AG04450 (cell line): ENCODE measurements at regions not wholly inside any gene's neighbourhood (a gene's known extent, or its start where the extent isn't known, plus 50 kb on each side); places are given as distances from the start of the nearest gene placed in this dataset.
"Not testable (repeated sequence)": the region's sequence is repeated elsewhere in the genome, so short reads cannot be mapped to it uniquely, and the experiment has no call there.

ENCODE experiments used
- CTCF ChIA-PET: fragments of 300-600, 350-600 bp; formaldehyde crosslinking; extraction: SDS; loops from one replicate; lab custom pipeline; 2022; ENCODE audit warnings: antibody characterized with exemption, inconsistent platforms; lab: Charles Lee
- POLR2A ChIA-PET: fragments of 350-600 bp; formaldehyde crosslinking; extraction: SDS; loops from one replicate; lab custom pipeline; 2021; ENCODE audit warnings: antibody characterized with exemption, inconsistent platforms; lab: Yijun Ruan, JAX
- DNase-seq: peaks from one replicate; pipeline ENCODE4 v3.0.0-alpha.2; 2011; ENCODE audit warnings: low read depth, low spot score
- H3K27ac ChIP-seq: one replicate; pipeline ENCODE4 v1.5.1; 2012; ENCODE audit warnings: low read depth, low read length, control low read depth
- H3K27me3 ChIP-seq: one replicate; pipeline ENCODE4 v1.6.0; 2012; ENCODE audit warnings: low read length; ENCODE audit not compliant: control insufficient read depth, insufficient read depth
- H3K4me3 ChIP-seq: 2 replicates; pipeline ENCODE4 v1.5.1; 2011; ENCODE audit warnings: mild to moderate bottlenecking, low read depth, low read length, control low read depth
- H3K9me3 ChIP-seq: 2 replicates; pipeline ENCODE4 v1.5.1; 2012; ENCODE audit warnings: low read length; ENCODE audit not compliant: control insufficient read depth, insufficient read depth
- TF ChIP-seq, protein P1 (sequence below): IDR thresholded peaks from 2 replicates; pipeline ENCODE4 v1.5.1; 2011; ENCODE audit warnings: low read depth, low read length, control low read depth, inconsistent platforms

- peaks cover 56% of the 10 kb centered on the region for H3K27me3 ChIP-seq
Measured at GRCh38 chr14:103277931-103278330, 56.1 kb upstream of the EIF5 start.

GRCh38 chr14:103279142-103280025, 54.7 kb upstream of the EIF5 start:
- ChIA-PET CTCF (no interaction called here), POLR2A (no interaction called here)
- peaks cover 14% of the 10 kb centered on the region for H3K9me3 ChIP-seq
- no peak overlapping the region for H3K4me3 ChIP-seq
- peaks cover 53% of the 10 kb centered on the region for H3K27me3 ChIP-seq
- no peak for DNase-seq
- no peak overlapping the region for H3K27ac ChIP-seq
- TF ChIP-seq, protein P1, sequence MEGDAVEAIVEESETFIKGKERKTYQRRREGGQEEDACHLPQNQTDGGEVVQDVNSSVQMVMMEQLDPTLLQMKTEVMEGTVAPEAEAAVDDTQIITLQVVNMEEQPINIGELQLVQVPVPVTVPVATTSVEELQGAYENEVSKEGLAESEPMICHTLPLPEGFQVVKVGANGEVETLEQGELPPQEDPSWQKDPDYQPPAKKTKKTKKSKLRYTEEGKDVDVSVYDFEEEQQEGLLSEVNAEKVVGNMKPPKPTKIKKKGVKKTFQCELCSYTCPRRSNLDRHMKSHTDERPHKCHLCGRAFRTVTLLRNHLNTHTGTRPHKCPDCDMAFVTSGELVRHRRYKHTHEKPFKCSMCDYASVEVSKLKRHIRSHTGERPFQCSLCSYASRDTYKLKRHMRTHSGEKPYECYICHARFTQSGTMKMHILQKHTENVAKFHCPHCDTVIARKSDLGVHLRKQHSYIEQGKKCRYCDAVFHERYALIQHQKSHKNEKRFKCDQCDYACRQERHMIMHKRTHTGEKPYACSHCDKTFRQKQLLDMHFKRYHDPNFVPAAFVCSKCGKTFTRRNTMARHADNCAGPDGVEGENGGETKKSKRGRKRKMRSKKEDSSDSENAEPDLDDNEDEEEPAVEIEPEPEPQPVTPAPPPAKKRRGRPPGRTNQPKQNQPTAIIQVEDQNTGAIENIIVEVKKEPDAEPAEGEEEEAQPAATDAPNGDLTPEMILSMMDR = no peak

More at GRCh38 chr14:103277931-103278330, 56.1 kb upstream of the EIF5 start:
- TF ChIP-seq, protein P1 = no peak
- H3K9me3 ChIP-seq = peaks cover 17% of the 10 kb centered on the region
- no peak for DNase-seq
- ChIA-PET POLR2A (no interaction called here), CTCF (interaction anchor here (1.2 to 2.0 kb wide), 2 partner anchors 15 to 203 kb away, joined by 3 to 23 read pairs; no protein-coding TSS in a partner anchor)
- no peak overlapping the region for H3K27ac ChIP-seq
- no peak overlapping the region for H3K4me3 ChIP-seq

GRCh38 chr14:103280278-103280928, 53.6 kb upstream of the EIF5 start:
- ChIA-PET POLR2A (no interaction called here), CTCF (interaction anchor here (0.6 to 2.4 kb wide), 3 partner anchors 176 to 551 kb away, joined by 3 to 49 read pairs (median 12); no protein-coding TSS in a partner anchor)
- no peak for DNase-seq
- Histone ChIP-seq H3K27me3 (peaks cover 43% of the 10 kb centered on the region), H3K4me3 (no peak overlapping the region), H3K9me3 (peaks cover 12% of the 10 kb centered on the region), H3K27ac (no peak overlapping the region)
- TF ChIP-seq, protein P1 = no peak

- Histone ChIP-seq H3K27me3 (peaks cover 36% of the 10 kb centered on the region), H3K4me3 (no peak overlapping the region), H3K27ac (no peak overlapping the region), H3K9me3 (peaks cover 12% of the 10 kb centered on the region)
- DNase-seq = no peak
- ChIA-PET POLR2A (interaction anchor here (0.6 kb wide), 1 partner anchor 93 kb away, joined by 13 read pairs; no protein-coding TSS in a partner anchor), CTCF (interaction anchor here (0.6 to 2.4 kb wide), 13 partner anchors 10 to 259 kb away, joined by 3 to 49 read pairs (median 4); no protein-coding TSS in a partner anchor)
- TF ChIP-seq, protein P1 = peak; percentile 66
Measured at GRCh38 chr14:103281496-103282231, 52.4 kb upstream of the EIF5 start.

DNA sequence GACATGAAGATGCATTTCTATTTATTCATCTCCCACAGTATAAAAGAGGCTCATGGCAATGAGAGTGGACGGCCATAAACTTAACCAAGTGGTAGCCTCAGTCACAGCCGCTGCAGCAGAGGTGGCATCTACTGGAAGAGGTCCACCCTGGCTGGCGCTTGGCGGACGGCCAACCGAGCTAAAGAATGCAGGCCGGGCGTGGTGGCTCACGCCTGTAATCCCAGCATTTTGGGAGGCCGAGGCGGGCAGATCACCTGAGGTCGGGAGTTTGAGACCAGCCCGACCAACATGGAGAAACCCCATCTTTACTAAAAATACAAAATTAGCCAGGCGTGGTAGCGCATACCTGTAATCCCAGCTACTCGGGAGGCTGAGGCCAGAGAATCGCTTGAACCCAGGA, 51.7 kb upstream of the EIF5 start:
- ChIA-PET POLR2A (interaction anchor here (0.6 kb wide), 1 partner anchor 94 kb away, joined by 13 read pairs; no protein-coding TSS in a partner anchor), CTCF (interaction anchor here (0.6 to 2.4 kb wide), 7 partner anchors 10 to 259 kb away, joined by 3 to 49 read pairs (median 4); no protein-coding TSS in a partner anchor)
- not testable (repeated sequence) for H3K4me3 ChIP-seq, H3K27ac ChIP-seq, DNase-seq
- peaks cover 12% of the 10 kb centered on the region for H3K9me3 ChIP-seq
- H3K27me3 ChIP-seq = peaks cover 41% of the 10 kb centered on the region
